H9 (cell line): ENCODE measurements at regions not wholly inside any gene's neighbourhood (a gene's known extent, or its start where the extent isn't known, plus 50 kb on each side); places are given as distances from the start of the nearest gene placed in this dataset.

Experiments used
- DNase-seq: peaks from one replicate; pipeline ENCODE4 v3.0.0-alpha.2; 2017
- H2AFZ ChIP-seq: one replicate; pipeline ENCODE4 v1.6.1; 2013; ENCODE audit warnings: mild to moderate bottlenecking, low read length, control low read depth, moderate library complexity
- H2AK5ac ChIP-seq: 2 replicates; pipeline ENCODE4 v1.6.1; 2013; ENCODE audit warnings: low read length, control low read depth, mixed read lengths; ENCODE audit not compliant: insufficient read length
- H2BK120ac ChIP-seq: one replicate; pipeline ENCODE4 v1.6.1; 2013; ENCODE audit warnings: low read depth, mild to moderate bottlenecking, low read length, control low read depth, inconsistent platforms; ENCODE audit not compliant: poor library complexity, severe bottlenecking
- H2BK12ac ChIP-seq: 2 replicates; pipeline ENCODE4 v1.6.1; 2013; ENCODE audit warnings: low read length, control low read depth, mixed read lengths, low read depth; ENCODE audit not compliant: insufficient read length
- H2BK15ac ChIP-seq: 2 replicates; pipeline ENCODE4 v1.6.1; 2013; ENCODE audit warnings: low read depth, low read length, control low read depth
- H2BK20ac ChIP-seq: one replicate; pipeline ENCODE4 v1.6.1; 2013; ENCODE audit warnings: low read depth, mild to moderate bottlenecking, low read length, control low read depth, inconsistent platforms; ENCODE audit not compliant: poor library complexity, severe bottlenecking
- H2BK5ac ChIP-seq: 2 replicates; pipeline ENCODE4 v1.6.1; 2013; ENCODE audit warnings: low read length, control low read depth, mixed read lengths; ENCODE audit not compliant: insufficient read length
- H3K14ac ChIP-seq: 2 replicates; pipeline ENCODE4 v1.6.1; 2013; ENCODE audit warnings: low read length, control low read depth; ENCODE audit not compliant: insufficient read depth
- H3K18ac ChIP-seq: 2 replicates; pipeline ENCODE4 v1.6.1; 2013; ENCODE audit warnings: low read depth, mild to moderate bottlenecking, mixed read lengths, low read length, control low read depth; ENCODE audit not compliant: insufficient read length
- H3K23ac ChIP-seq: 2 replicates; pipeline ENCODE4 v1.6.1; 2013; ENCODE audit warnings: low read length, control low read depth, mixed read lengths, low read depth; ENCODE audit not compliant: insufficient read length
- H3K23me2 ChIP-seq: 2 replicates; pipeline ENCODE4 v1.6.1; 2013; ENCODE audit warnings: low read depth, mild to moderate bottlenecking, mixed read lengths, low read length, control low read depth; ENCODE audit not compliant: insufficient read length, poor library complexity, severe bottlenecking
- H3K27ac ChIP-seq: 2 replicates; pipeline ENCODE4 v1.5.1; 2013; ENCODE audit warnings: low read length, control low read depth, mixed read lengths, low read depth; ENCODE audit not compliant: insufficient read length
- H3K27me3 ChIP-seq: 2 replicates; pipeline ENCODE4 v1.6.1; 2013; ENCODE audit warnings: low read length, control low read depth, inconsistent platforms; ENCODE audit not compliant: insufficient read depth
- H3K4ac ChIP-seq: 2 replicates; pipeline ENCODE4 v1.6.1; 2013; ENCODE audit warnings: low read depth, mild to moderate bottlenecking, control low read depth, inconsistent platforms, low read length, moderate library complexity
- H3K4me1 ChIP-seq: 2 replicates; pipeline ENCODE4 v1.6.1; 2013; ENCODE audit warnings: low read length, control low read depth, inconsistent platforms; ENCODE audit not compliant: insufficient read depth
- H3K4me2 ChIP-seq: 2 replicates; pipeline ENCODE4 v1.6.1; 2013; ENCODE audit warnings: low read length, control low read depth, mixed read lengths; ENCODE audit not compliant: insufficient read length, insufficient read depth
- H3K56ac ChIP-seq: 2 replicates; pipeline ENCODE4 v1.6.1; 2013; ENCODE audit warnings: low read depth, mild to moderate bottlenecking, mixed read lengths, low read length, control low read depth; ENCODE audit not compliant: insufficient read length
- H3K79me1 ChIP-seq: 2 replicates; pipeline ENCODE4 v1.6.1; 2013; ENCODE audit warnings: low read depth, mild to moderate bottlenecking, moderate library complexity, low read length, control low read depth, inconsistent platforms; ENCODE audit not compliant: insufficient read depth, poor library complexity, severe bottlenecking
- H3K79me2 ChIP-seq: 2 replicates; pipeline ENCODE4 v1.6.1; 2013; ENCODE audit warnings: low read length, control low read depth, inconsistent platforms; ENCODE audit not compliant: insufficient read depth
- H3K9ac ChIP-seq: 2 replicates; pipeline ENCODE4 v1.6.1; 2013; ENCODE audit warnings: low read length, control low read depth, mixed read lengths; ENCODE audit not compliant: insufficient read length; ENCODE audit errors: extremely low read depth
- H3K9me3 ChIP-seq: one replicate; pipeline ENCODE4 v1.6.1; 2013; ENCODE audit warnings: low read depth, low read length, inconsistent platforms; ENCODE audit not compliant: control insufficient read depth
- H3T11ph ChIP-seq: one replicate; pipeline ENCODE4 v1.6.1; 2013; ENCODE audit warnings: mild to moderate bottlenecking, low read length, control low read depth, inconsistent platforms
- H4K20me1 ChIP-seq: one replicate; pipeline ENCODE4 v1.6.1; 2013; ENCODE audit not compliant: control insufficient read depth, insufficient read length, insufficient read depth
- H4K5ac ChIP-seq: 2 replicates; pipeline ENCODE4 v1.6.1; 2013; ENCODE audit warnings: low read depth, mild to moderate bottlenecking, mixed read lengths, low read length, control low read depth; ENCODE audit not compliant: insufficient read length
- H4K8ac ChIP-seq: replicated peaks from 2 replicates; pipeline ENCODE4 v1.6.1; 2013; ENCODE audit warnings: low read length, control low read depth, mixed read lengths, low read depth; ENCODE audit not compliant: insufficient read length
- H4K91ac ChIP-seq: 2 replicates; pipeline ENCODE4 v1.6.1; 2013; ENCODE audit warnings: low read depth, mild to moderate bottlenecking, moderate library complexity, mixed read lengths, low read length, control low read depth; ENCODE audit not compliant: insufficient read length
- H3K27ac Mint-ChIP-seq, 3 experiments: 2 replicates in 2 of 3; 3 replicates in 1 of 3; pipeline ENCODE4 v1.8.0; 2020 to 2021; ENCODE audit warnings: mixed read lengths in 3 of 3, mild to moderate bottlenecking in 1 of 3, moderate library complexity in 1 of 3
- H3K27me3 Mint-ChIP-seq: 2 replicates; pipeline ENCODE4 v1.8.0; 2021; ENCODE audit warnings: low read depth, mild to moderate bottlenecking, moderate library complexity, mixed read lengths
- H3K36me3 Mint-ChIP-seq, 3 experiments: 2 replicates in 2 of 3; 3 replicates in 1 of 3; pipeline ENCODE4 v1.8.0; 2020 to 2021; ENCODE audit warnings: low read depth in 3 of 3, mixed read lengths in 3 of 3; ENCODE audit not compliant: insufficient read depth in 1 of 3
- H3K4me1 Mint-ChIP-seq, 2 experiments: 2 replicates each; pipeline ENCODE4 v1.8.0; 2020; ENCODE audit warnings: mixed read lengths in 2 of 2
- H3K4me3 Mint-ChIP-seq, 2 experiments: 2 replicates in 1 of 2; 3 replicates in 1 of 2; pipeline ENCODE4 v1.8.0; 2020 to 2021; ENCODE audit warnings: mild to moderate bottlenecking in 2 of 2, mixed read lengths in 2 of 2, moderate library complexity in 1 of 2
- H3K9me3 Mint-ChIP-seq, 2 experiments: 2 replicates in 1 of 2; 3 replicates in 1 of 2; pipeline ENCODE4 v1.8.0; 2020; ENCODE audit warnings: mild to moderate bottlenecking in 2 of 2, mixed read lengths in 2 of 2, moderate library complexity in 1 of 2
- CTCF ChIP-seq: fragments of 200-600 bp; sonication (generic); conservative IDR thresholded peaks from 3 replicates; pipeline ENCODE4 v1.8.0; 2021; ENCODE audit warnings: antibody characterized with exemption, mild to moderate bottlenecking
- WGBS: extraction: QIAGEN DNeasy Blood & Tissue Kit; methylation state at CpG from one replicate; pipeline ENCODE4 v1.1.7; 2013; ENCODE audit warnings: missing lambda C conversion rate, low lambda C conversion rate, mixed read lengths; ENCODE audit not compliant: insufficient read length; ENCODE audit errors: extremely low coverage; 5-methylcytosine and 5-hydroxymethylcytosine counted together

GRCh38 chr14:101188571-101188915, 285.0 kb upstream of the RTL1 start:
- Histone ChIP-seq H2BK5ac (no peak overlapping the region), H2AK5ac (no peak overlapping the region), H2AFZ (no peak overlapping the region), H3K27me3 (no peaks in the 10 kb centered on the region), H3K14ac (no peak overlapping the region), H3K9ac (no peak overlapping the region), H3K9me3 (no peaks in the 10 kb centered on the region), H4K8ac (no peak overlapping the region), H3K4me1 (no peaks in the 10 kb centered on the region), H3K79me2 (no peaks in the 10 kb centered on the region), H3K4ac (no peak overlapping the region), H2BK12ac (no peak overlapping the region), H4K5ac (no peak overlapping the region), H3K18ac (no peak overlapping the region), H2BK20ac (no peak overlapping the region), H3K23me2 (no peaks in the 10 kb centered on the region), H2BK15ac (no peak overlapping the region), H3K79me1 (no peaks in the 10 kb centered on the region), H3K23ac (no peak overlapping the region), H4K20me1 (no peaks in the 10 kb centered on the region), H3T11ph (no peak overlapping the region), H3K56ac (no peak overlapping the region), H3K4me2 (no peak overlapping the region), H2BK120ac (no peak overlapping the region), H3K27ac (no peak overlapping the region), H4K91ac (no peak overlapping the region)
- no CpG with 5 or more reads among the region's 7 CpGs for WGBS
- no peak for DNase-seq
- H3K27ac Mint-ChIP-seq: no peak overlapping the region
- no peak overlapping the region for H3K4me3 Mint-ChIP-seq
- H3K27me3 Mint-ChIP-seq: peaks cover 12% of the 10 kb centered on the region
- TF ChIP-seq CTCF: no peak
- no peaks in the 10 kb centered on the region; a peak in 1 of 7 replicates for H3K36me3 Mint-ChIP-seq
- H3K9me3 Mint-ChIP-seq: no peaks in the 10 kb centered on the region; a peak in 1 of 5 replicates
- H3K4me1 Mint-ChIP-seq: peaks cover 13 to 27% of the 10 kb centered on the region in 2 experiments
